Spleen (tissue), 11 donors: ENCODE measurements at regions not wholly inside any gene's neighbourhood (a gene's known extent, or its start where the extent isn't known, plus 50 kb on each side); places are given as distances from the start of the nearest gene placed in this dataset.

Experiments
- DNase-seq: peaks from one replicate; pipeline ENCODE4 v3.0.0-alpha.2; 2020
- H3K27ac ChIP-seq, 8 donors: fragments of 200-600 bp; sonication (generic) in 7 of 8; 1 replicate in 4 of 8; 2 replicates in 4 of 8; pipeline versions ENCODE4 v1.5.0 to v1.8.0; 2016 to 2021; ENCODE audit warnings: inconsistent platforms in 4 of 8, mild to moderate bottlenecking in 4 of 8, moderate library complexity in 1 of 8
- H3K27me3 ChIP-seq, 7 donors: fragments of 200-600 bp; sonication (generic) in 6 of 7; replicated peaks in 1 of 7; 1 replicate in 4 of 7; 2 replicates in 3 of 7; pipeline versions ENCODE4 v1.5.0 to v1.8.0; 2016 to 2021; ENCODE audit warnings: inconsistent platforms in 3 of 7, mild to moderate bottlenecking in 1 of 7
- H3K36me3 ChIP-seq, 6 donors: fragments of 200-600 bp; sonication (generic) in 5 of 6; 1 replicate in 4 of 6; 2 replicates in 2 of 6; pipeline versions ENCODE4 v1.5.0 to v1.8.0; 2016 to 2021; ENCODE audit warnings: inconsistent platforms in 2 of 6
- H3K4me1 ChIP-seq, 6 donors: fragments of 200-600 bp; sonication (generic) in 5 of 6; 1 replicate in 3 of 6; 2 replicates in 3 of 6; pipeline versions ENCODE4 v1.5.0 to v1.8.0; 2016 to 2021; ENCODE audit warnings: inconsistent platforms in 3 of 6
- H3K4me3 ChIP-seq, 8 donors: fragments of 200-600 bp; sonication (generic) in 7 of 8; 1 replicate in 4 of 8; 2 replicates in 4 of 8; pipeline versions ENCODE4 v1.5.0 to v1.8.0; 2016 to 2021; ENCODE audit warnings: inconsistent platforms in 4 of 8, mild to moderate bottlenecking in 4 of 8, moderate library complexity in 2 of 8
- H3K9me3 ChIP-seq, 8 donors: fragments of 200-600 bp; sonication (generic) in 7 of 8; 1 replicate in 4 of 8; 2 replicates in 4 of 8; pipeline versions ENCODE4 v1.5.0 to v1.8.0; 2016 to 2021; ENCODE audit warnings: inconsistent platforms in 4 of 8
- POLR2A ChIP-seq, 3 donors: fragments of 450-650 bp; IDR thresholded peaks; one replicate each; pipeline ENCODE4 v1.5.1; 2017; ENCODE audit warnings: antibody characterized with exemption in 3 of 3, mild to moderate bottlenecking in 1 of 3
- POLR2AphosphoS5 ChIP-seq, 3 donors: sonication (generic); formaldehyde crosslinking; IDR thresholded peaks; one replicate each; pipeline ENCODE4 v1.5.1; 2017; ENCODE audit warnings: antibody characterized with exemption in 3 of 3
- WGBS, 5 donors: extraction: QIAGEN DNeasy Blood & Tissue Kit in 3 of 5; methylation state at CpG; one replicate each; pipeline versions ENCODE4 v1.1.5 to v1.1.7; 2013 to 2018; 5-methylcytosine and 5-hydroxymethylcytosine counted together
- intact Hi-C: fragments of 100-400 bp; cut with DNase I; formaldehyde crosslinking; loops from one replicate; pipeline ENCODE4 v1.15.0; 2023; ENCODE audit warnings: low total_unique reads
- TF ChIP-seq, protein P1 (sequence below), 11 experiments: fragments of 200-600 bp in 7 of 11; fragments of 450-650 bp in 4 of 11; sonication (generic) in 4 of 11; IDR thresholded peaks in 8 of 11; conservative IDR thresholded peaks in 3 of 11; 1 replicate in 7 of 11; 2 replicates in 4 of 11; pipeline versions ENCODE4 v1.4.0 to v1.8.0; 2016 to 2021; ENCODE audit warnings: antibody characterized with exemption in 11 of 11, inconsistent platforms in 4 of 11, mild to moderate bottlenecking in 1 of 11
- donor health status: healthy with polysubstance abuse.
- donor health status: DM: no; HTN: no; CAD: no; lungs with moderate emphysema.
- donor health status: DM: no; HTN: no; CAD: no.
- donor health status: Bipolar disorder and iron deficiency.
- donor health status: healthy.
- donor health status: DM: no; HTN: no; CAD: no.
- donor health status: DM: yes; HTN: yes; CAD: no.

DNA sequence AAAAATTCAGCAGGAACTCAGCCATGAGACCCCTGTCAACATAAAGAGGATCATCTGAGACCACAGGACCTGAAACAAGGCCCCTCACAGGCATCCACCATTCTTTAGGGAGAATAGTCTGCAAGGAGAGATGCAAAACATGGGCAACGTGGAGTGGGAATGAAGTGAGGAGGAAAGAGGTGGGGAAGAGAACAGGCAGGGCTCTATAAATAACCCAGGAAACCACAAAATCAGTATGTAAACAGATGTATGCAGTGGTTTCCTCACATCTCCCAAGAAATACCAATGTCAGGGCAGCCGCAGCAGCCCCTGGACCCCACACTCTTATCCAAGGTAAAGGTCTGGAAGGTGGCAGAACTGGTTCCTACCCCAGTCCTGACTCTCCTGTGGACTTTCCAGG, 168.5 kb downstream of the EN1 start:
- no peaks in the 10 kb centered on the region for H3K9me3 ChIP-seq
- no peak for DNase-seq
- H3K27me3 ChIP-seq = no peaks in the 10 kb centered on the region
- TF ChIP-seq, protein P1, sequence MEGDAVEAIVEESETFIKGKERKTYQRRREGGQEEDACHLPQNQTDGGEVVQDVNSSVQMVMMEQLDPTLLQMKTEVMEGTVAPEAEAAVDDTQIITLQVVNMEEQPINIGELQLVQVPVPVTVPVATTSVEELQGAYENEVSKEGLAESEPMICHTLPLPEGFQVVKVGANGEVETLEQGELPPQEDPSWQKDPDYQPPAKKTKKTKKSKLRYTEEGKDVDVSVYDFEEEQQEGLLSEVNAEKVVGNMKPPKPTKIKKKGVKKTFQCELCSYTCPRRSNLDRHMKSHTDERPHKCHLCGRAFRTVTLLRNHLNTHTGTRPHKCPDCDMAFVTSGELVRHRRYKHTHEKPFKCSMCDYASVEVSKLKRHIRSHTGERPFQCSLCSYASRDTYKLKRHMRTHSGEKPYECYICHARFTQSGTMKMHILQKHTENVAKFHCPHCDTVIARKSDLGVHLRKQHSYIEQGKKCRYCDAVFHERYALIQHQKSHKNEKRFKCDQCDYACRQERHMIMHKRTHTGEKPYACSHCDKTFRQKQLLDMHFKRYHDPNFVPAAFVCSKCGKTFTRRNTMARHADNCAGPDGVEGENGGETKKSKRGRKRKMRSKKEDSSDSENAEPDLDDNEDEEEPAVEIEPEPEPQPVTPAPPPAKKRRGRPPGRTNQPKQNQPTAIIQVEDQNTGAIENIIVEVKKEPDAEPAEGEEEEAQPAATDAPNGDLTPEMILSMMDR (IDR thresholded peaks at IDR 0.05 in 8 of 11, conservative IDR thresholded peaks at IDR 0.05 in 3 of 11) = no peak
- TF ChIP-seq POLR2A (IDR thresholded peaks at IDR 0.05) (no peak), POLR2AphosphoS5 (IDR thresholded peaks at IDR 0.05) (no peak)
- WGBS, 5 donors = 8 to 32% (median 19%) methylated on average over 2 of the region's 2 CpGs
- no peaks in the 10 kb centered on the region for H3K36me3 ChIP-seq
- H3K4me1 ChIP-seq = no peaks in the 10 kb centered on the region
- intact Hi-C loops = no loop called here
- no peak overlapping the region for H3K4me3 ChIP-seq
- H3K27ac ChIP-seq = no peak overlapping the region

DNA sequence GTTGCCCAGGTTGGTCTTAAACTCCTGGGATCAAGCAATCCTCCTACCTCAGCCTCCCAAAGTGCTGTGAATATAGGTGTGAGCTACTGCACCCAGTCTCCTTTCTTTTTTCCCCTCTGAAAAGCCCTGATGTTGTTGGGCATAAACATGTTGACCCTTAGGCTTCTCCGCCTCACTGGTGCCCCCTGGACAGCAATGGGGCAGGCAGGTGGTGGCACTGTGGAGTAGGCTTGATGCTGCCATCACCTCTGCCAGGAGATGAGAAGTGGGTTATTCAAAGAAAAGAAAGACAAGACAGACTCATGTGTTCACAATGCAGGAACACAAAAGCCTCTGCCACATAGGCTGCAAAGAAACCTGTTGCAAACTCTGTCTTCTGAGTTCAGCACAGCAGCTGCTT, 169.9 kb downstream of the EN1 start:
- 75 to 98% (median 82%) methylated on average over 1 of the region's 1 CpG for WGBS, 5 donors
- no peaks in the 10 kb centered on the region for H3K27me3 ChIP-seq
- H3K4me1 ChIP-seq = no peaks in the 10 kb centered on the region
- H3K27ac ChIP-seq = no peak overlapping the region
- no peaks in the 10 kb centered on the region for H3K9me3 ChIP-seq
- H3K4me3 ChIP-seq = no peak overlapping the region
- intact Hi-C loops = no loop called here
- DNase-seq = no peak
- H3K36me3 ChIP-seq = no peaks in the 10 kb centered on the region
- TF ChIP-seq POLR2AphosphoS5 (IDR thresholded peaks at IDR 0.05) (no peak), POLR2A (IDR thresholded peaks at IDR 0.05) (no peak)
- TF ChIP-seq, protein P1 (IDR thresholded peaks at IDR 0.05 in 8 of 11, conservative IDR thresholded peaks at IDR 0.05 in 3 of 11) = no peak

DNA sequence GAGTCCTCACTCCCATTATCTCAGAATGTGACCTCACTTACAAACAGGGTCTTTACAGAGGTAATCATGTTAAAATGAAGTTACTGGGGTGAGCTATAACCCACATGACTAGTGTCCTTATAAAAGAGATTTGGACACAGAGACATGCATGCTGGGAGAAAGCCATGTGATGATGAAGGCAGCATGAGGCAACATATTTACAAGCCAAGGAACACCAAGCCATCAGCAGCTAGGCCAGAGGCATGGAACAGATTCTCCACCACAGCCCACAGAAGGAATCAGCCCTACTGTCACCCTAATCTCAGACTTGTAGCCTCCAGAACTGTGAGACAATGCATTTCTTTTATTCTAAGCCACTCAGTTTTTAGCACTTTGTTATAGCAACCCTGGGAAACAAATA, 171.9 kb downstream of the EN1 start:
- TF ChIP-seq POLR2A (IDR thresholded peaks at IDR 0.05) = no peak
- TF ChIP-seq, protein P1 (IDR thresholded peaks at IDR 0.05 in 8 of 11, conservative IDR thresholded peaks at IDR 0.05 in 3 of 11) = no peak
- TF ChIP-seq POLR2AphosphoS5 (IDR thresholded peaks at IDR 0.05) = no peak
- DNase-seq = no peak
- intact Hi-C loops = no loop called here

DNA sequence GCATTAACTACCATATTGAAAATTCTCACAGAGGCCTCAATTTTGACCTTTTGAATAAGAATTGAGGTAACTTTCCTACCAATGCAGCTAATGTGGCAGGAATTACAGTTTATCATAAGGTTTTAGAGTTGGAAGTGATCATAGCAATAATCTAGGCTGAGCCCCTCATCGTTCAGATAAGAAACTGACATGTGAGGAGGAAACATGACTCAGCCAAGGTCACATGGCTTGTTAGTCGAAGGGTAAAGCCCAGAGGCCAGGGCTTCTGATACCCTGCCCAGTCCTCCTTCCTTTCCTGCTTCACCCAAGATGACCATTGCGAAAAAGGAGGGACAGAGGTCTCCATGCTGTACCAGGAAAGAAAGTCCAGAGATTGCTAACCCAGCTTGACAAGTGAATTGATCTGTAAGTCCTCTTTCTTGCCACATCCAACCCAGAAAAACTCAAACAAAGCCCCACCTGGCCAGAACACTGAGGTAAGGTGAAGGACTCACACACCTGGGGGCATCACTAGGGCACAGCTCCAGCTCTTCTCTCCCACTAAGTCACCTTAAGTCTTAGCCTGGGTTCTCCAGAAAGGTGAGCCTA, 174.8 kb downstream of the EN1 start:
- intact Hi-C loops = no loop called here
- no peak for DNase-seq
- no peaks in the 10 kb centered on the region for H3K9me3 ChIP-seq

More for the DNA sequence above, 171.9 kb downstream of the EN1 start:
- H3K4me3 ChIP-seq = no peak overlapping the region
- no peaks in the 10 kb centered on the region for H3K27me3 ChIP-seq
- H3K4me1 ChIP-seq = no peaks in the 10 kb centered on the region
- no peak overlapping the region for H3K27ac ChIP-seq
- H3K36me3 ChIP-seq = no peaks in the 10 kb centered on the region
- no peaks in the 10 kb centered on the region for H3K9me3 ChIP-seq

More for the DNA sequence above, 174.8 kb downstream of the EN1 start:
- H3K4me3 ChIP-seq = no peak overlapping the region
- no peak for TF ChIP-seq POLR2A (IDR thresholded peaks at IDR 0.05)
- TF ChIP-seq POLR2AphosphoS5 (IDR thresholded peaks at IDR 0.05) = peak in 1 of 3 donors; percentile 10
- H3K27ac ChIP-seq = peak overlapping the region in 1 of 8 donors; percentile 52
- no peaks in the 10 kb centered on the region for H3K36me3 ChIP-seq
- H3K27me3 ChIP-seq = no peaks in the 10 kb centered on the region
- WGBS, 5 donors = 46 to 68% (median 57%) methylated on average over 3 of the region's 3 CpGs
- H3K4me1 ChIP-seq = no peaks in the 10 kb centered on the region
